SK-N-SH treated with all-trans-retinoic acid at 6 μM for 48 hours (cell line): ENCODE measurements at regions not wholly inside any gene's neighbourhood (a gene's known extent, or its start where the extent isn't known, plus 50 kb on each side); places are given as distances from the start of the nearest gene placed in this dataset.

Experiments used
- ATAC-seq: fragments of 200-7000 bp; cut with Tn5 transposase; 3 replicates; pipeline ENCODE4 v1.9.1; 2020; ENCODE audit warnings: mild to moderate bottlenecking, moderate library complexity
- BACH2 ChIP-seq: fragments of 250-450 bp; sonication (Bioruptor Pico); IDR thresholded peaks from 2 replicates; pipeline ENCODE4 v1.9.0; 2021; ENCODE audit warnings: mild to moderate bottlenecking, borderline replicate concordance
- CSDC2 ChIP-seq: fragments of 250-450 bp; sonication (Bioruptor Pico); IDR thresholded peaks from 2 replicates; pipeline ENCODE4 v1.5.0; 2020; ENCODE audit warnings: mild to moderate bottlenecking, moderate library complexity
- ESRRG ChIP-seq: fragments of 250-450 bp; sonication (Bioruptor Pico); IDR thresholded peaks from 2 replicates; pipeline ENCODE4 v1.6.1; 2021; ENCODE audit warnings: mild to moderate bottlenecking
- GLIS3 ChIP-seq: fragments of 250-450 bp; sonication (Bioruptor Pico); IDR thresholded peaks from 2 replicates; pipeline ENCODE4 v1.5.0; 2020; ENCODE audit warnings: mild to moderate bottlenecking, moderate library complexity
- OSR1 ChIP-seq: fragments of 250-450 bp; sonication (Bioruptor Pico); IDR thresholded peaks from 2 replicates; pipeline ENCODE4 v1.8.0; 2022; ENCODE audit warnings: moderate library complexity, mild to moderate bottlenecking, inconsistent platforms
- PPARA ChIP-seq: fragments of 250-450 bp; sonication (Bioruptor Pico); IDR thresholded peaks from 2 replicates; pipeline ENCODE4 v1.5.0; 2020; ENCODE audit warnings: mild to moderate bottlenecking, borderline replicate concordance
- RARB ChIP-seq: fragments of 250-450 bp; sonication (Bioruptor Pico); IDR thresholded peaks from 2 replicates; pipeline ENCODE4 v1.8.0; 2021; ENCODE audit warnings: mild to moderate bottlenecking, moderate library complexity
- SNAI2 ChIP-seq: fragments of 250-450 bp; sonication (Bioruptor Pico); IDR thresholded peaks from 2 replicates; pipeline ENCODE4 v1.5.0; 2020; ENCODE audit warnings: mild to moderate bottlenecking, moderate library complexity
- TCF4 ChIP-seq: fragments of 250-450 bp; sonication (Bioruptor Pico); IDR thresholded peaks from 2 replicates; pipeline ENCODE4 v1.8.0; 2021; ENCODE audit warnings: mild to moderate bottlenecking, moderate library complexity, borderline replicate concordance
- TOX ChIP-seq: fragments of 250-450 bp; sonication (Bioruptor Pico); IDR thresholded peaks from 2 replicates; pipeline ENCODE4 v1.8.0; 2021; ENCODE audit warnings: mild to moderate bottlenecking, moderate library complexity, borderline replicate concordance
- TSHZ2 ChIP-seq: fragments of 250-450 bp; sonication (Bioruptor Pico); IDR thresholded peaks from 2 replicates; pipeline ENCODE4 v1.5.0; 2020; ENCODE audit warnings: mild to moderate bottlenecking, moderate library complexity
- ZC3H10 ChIP-seq: fragments of 250-450 bp; sonication (Bioruptor Pico); IDR thresholded peaks from 2 replicates; pipeline ENCODE4 v1.5.1; 2021; ENCODE audit warnings: mild to moderate bottlenecking, moderate library complexity
- ZFP3 ChIP-seq: fragments of 250-450 bp; sonication (Bioruptor Pico); IDR thresholded peaks from 2 replicates; pipeline ENCODE4 v1.5.0; 2020; ENCODE audit warnings: mild to moderate bottlenecking, moderate library complexity
- ZFP30 ChIP-seq: fragments of 450-650 bp; formaldehyde crosslinking; IDR thresholded peaks from 2 replicates; pipeline ENCODE4 v1.5.0; 2022; ENCODE audit warnings: mild to moderate bottlenecking, moderate library complexity
- ZNF565 ChIP-seq: fragments of 450-650 bp; formaldehyde crosslinking; conservative IDR thresholded peaks from 2 replicates; pipeline ENCODE4 v1.5.0; 2020; ENCODE audit warnings: low read depth, mild to moderate bottlenecking, moderate library complexity
- ZNF70 ChIP-seq: fragments of 450-650 bp; formaldehyde crosslinking; IDR thresholded peaks from 2 replicates; pipeline ENCODE4 v1.5.0; 2020; ENCODE audit warnings: mild to moderate bottlenecking, moderate library complexity
- ZNF8 ChIP-seq: fragments of 450-650 bp; formaldehyde crosslinking; IDR thresholded peaks from 2 replicates; pipeline ENCODE4 v1.5.0; 2020; ENCODE audit warnings: mild to moderate bottlenecking, moderate library complexity
- TF ChIP-seq, protein P1 (sequence below): fragments of 250-450 bp; sonication (Bioruptor Pico); IDR thresholded peaks from 2 replicates; pipeline ENCODE4 v1.8.0; 2021; ENCODE audit warnings: low read depth, mild to moderate bottlenecking, moderate library complexity, borderline replicate concordance
- TF ChIP-seq, protein P2 (sequence below): fragments of 250-450 bp; sonication (Bioruptor Pico); IDR thresholded peaks from 2 replicates; pipeline ENCODE4 v1.8.0; 2020; ENCODE audit warnings: mild to moderate bottlenecking, moderate library complexity, borderline replicate concordance
- TF ChIP-seq, protein P3 (sequence below): fragments of 250-450 bp; sonication (Bioruptor Pico); IDR thresholded peaks from 2 replicates; pipeline ENCODE4 v1.5.1; 2020; ENCODE audit warnings: low read depth, mild to moderate bottlenecking, moderate library complexity
- TF ChIP-seq, protein P4 (sequence below): fragments of 250-450 bp; sonication (Bioruptor Pico); IDR thresholded peaks from 2 replicates; pipeline ENCODE4 v1.5.1; 2021; ENCODE audit warnings: mild to moderate bottlenecking, moderate library complexity

GRCh38 chr15:47492195-47492594 lies 225.1 kb upstream of the SEMA6D start:
- TF ChIP-seq GLIS3 = no peak
- TF ChIP-seq ZC3H10 = no peak

DNA sequence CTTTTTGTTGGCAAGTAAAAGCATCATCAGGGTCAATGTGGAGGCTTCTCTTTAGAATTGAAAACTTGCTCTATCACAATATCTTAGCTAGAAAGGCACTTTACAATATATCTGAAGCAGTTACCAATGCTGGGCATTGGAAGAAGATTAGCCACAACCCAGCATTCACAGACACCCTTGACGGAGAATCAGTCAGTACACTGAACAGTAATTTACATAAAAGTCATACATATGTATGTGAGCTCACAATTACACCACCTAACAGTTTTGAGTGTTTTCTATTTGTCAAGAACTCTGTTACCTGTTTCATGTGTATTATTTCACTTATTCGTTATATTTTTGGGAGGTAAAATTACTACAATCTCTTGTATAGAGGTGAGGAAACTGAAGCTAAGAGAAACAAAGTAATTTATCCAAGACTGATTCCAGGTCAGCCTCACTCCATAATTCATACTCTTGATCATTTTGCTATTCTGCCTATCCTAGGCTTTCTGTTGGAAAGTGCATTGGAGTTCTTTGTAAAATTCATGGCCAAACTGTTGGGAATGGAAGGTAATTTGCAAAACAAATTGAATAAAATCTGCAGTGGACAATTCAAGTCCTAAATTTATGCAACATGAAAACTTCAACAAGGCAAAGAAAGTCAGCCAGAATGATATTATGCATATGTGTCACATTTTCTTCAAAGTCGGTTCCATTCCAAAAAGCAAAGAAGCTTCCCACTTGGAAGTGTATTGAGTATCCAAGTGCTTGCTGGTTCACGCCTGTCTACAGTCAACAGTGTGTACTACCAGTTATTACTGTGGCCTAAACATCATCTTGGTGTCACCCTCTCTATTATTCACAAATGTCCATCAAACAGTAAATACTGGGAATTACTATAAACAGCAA lies 223.7 kb upstream of the SEMA6D start:
- TF ChIP-seq TCF4 (CRISPR knock-in tag) (no peak), SNAI2 (CRISPR knock-in tag) (no peak), ZNF565 (CRISPR knock-in tag) (no peak), ZNF8 (CRISPR knock-in tag) (no peak), BACH2 (CRISPR knock-in tag) (no peak), TOX (no peak), ZFP3 (CRISPR knock-in tag) (no peak), ESRRG (CRISPR knock-in tag) (no peak), ZC3H10 (no peak), GLIS3 (no peak)
- TF ChIP-seq, protein P1, sequence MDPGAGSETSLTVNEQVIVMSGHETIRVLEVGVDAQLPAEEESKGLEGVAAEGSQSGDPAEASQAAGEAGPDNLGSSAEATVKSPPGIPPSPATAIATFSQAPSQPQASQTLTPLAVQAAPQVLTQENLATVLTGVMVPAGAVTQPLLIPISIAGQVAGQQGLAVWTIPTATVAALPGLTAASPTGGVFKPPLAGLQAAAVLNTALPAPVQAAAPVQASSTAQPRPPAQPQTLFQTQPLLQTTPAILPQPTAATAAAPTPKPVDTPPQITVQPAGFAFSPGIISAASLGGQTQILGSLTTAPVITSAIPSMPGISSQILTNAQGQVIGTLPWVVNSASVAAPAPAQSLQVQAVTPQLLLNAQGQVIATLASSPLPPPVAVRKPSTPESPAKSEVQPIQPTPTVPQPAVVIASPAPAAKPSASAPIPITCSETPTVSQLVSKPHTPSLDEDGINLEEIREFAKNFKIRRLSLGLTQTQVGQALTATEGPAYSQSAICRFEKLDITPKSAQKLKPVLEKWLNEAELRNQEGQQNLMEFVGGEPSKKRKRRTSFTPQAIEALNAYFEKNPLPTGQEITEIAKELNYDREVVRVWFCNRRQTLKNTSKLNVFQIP (CRISPR knock-in tag) = no peak
- TF ChIP-seq, protein P2, sequence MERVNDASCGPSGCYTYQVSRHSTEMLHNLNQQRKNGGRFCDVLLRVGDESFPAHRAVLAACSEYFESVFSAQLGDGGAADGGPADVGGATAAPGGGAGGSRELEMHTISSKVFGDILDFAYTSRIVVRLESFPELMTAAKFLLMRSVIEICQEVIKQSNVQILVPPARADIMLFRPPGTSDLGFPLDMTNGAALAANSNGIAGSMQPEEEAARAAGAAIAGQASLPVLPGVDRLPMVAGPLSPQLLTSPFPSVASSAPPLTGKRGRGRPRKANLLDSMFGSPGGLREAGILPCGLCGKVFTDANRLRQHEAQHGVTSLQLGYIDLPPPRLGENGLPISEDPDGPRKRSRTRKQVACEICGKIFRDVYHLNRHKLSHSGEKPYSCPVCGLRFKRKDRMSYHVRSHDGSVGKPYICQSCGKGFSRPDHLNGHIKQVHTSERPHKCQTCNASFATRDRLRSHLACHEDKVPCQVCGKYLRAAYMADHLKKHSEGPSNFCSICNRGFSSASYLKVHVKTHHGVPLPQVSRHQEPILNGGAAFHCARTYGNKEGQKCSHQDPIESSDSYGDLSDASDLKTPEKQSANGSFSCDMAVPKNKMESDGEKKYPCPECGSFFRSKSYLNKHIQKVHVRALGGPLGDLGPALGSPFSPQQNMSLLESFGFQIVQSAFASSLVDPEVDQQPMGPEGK (CRISPR knock-in tag) = no peak
- ATAC-seq = no peak

More at GRCh38 chr15:47492195-47492594, 225.1 kb upstream of the SEMA6D start:
- no peak for ATAC-seq

DNA sequence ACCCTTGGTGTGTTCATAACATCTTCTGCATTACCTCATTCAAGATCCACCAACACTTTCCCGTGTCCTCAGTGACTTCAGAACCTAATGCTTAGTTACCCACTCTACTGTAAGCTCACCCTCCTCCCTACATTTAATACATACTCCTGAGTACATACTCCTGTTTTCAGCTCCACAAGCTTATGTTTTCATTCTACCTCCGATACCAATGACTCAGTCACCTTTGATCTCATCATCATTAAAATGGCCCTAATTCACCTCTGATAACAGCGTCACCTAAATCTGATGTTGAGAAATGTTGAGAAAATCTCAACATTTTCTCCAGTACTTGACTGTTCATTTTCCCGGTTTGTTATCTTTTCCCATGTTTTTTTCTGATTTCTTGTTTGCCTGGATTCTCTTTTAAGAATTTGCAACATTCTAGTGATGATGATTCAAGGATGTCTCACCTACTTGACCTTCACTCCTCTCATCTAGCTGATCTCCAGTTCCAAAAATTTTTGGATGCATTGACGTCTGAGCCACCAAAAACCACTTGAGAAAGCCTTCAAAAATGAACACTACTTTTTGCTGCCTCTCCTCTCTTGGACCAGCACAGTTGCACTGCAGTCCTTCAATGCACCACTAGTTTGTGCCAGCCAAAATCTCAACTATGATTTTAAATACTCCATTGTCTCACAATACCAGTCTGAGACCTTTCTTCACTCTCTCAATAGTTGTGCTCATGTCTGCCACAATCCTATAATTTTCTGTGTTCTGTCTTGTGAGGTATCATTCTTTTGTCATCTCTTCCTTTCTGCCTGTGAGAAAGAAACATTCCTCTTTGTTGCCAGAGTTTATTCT lies 220.7 kb upstream of the SEMA6D start:
- TF ChIP-seq PPARA (CRISPR knock-in tag) (no peak), SNAI2 (CRISPR knock-in tag) (no peak), BACH2 (CRISPR knock-in tag) (no peak), ZFP30 (CRISPR knock-in tag) (no peak), TSHZ2 (CRISPR knock-in tag) (no peak), ZC3H10 (no peak), TOX (no peak), RARB (CRISPR knock-in tag) (no peak), GLIS3 (no peak), OSR1 (no peak), ZNF565 (CRISPR knock-in tag) (no peak), ZFP3 (CRISPR knock-in tag) (no peak), CSDC2 (CRISPR knock-in tag) (no peak), ZNF70 (CRISPR knock-in tag) (no peak), ESRRG (CRISPR knock-in tag) (no peak), TCF4 (CRISPR knock-in tag) (no peak)
- TF ChIP-seq, protein P3, sequence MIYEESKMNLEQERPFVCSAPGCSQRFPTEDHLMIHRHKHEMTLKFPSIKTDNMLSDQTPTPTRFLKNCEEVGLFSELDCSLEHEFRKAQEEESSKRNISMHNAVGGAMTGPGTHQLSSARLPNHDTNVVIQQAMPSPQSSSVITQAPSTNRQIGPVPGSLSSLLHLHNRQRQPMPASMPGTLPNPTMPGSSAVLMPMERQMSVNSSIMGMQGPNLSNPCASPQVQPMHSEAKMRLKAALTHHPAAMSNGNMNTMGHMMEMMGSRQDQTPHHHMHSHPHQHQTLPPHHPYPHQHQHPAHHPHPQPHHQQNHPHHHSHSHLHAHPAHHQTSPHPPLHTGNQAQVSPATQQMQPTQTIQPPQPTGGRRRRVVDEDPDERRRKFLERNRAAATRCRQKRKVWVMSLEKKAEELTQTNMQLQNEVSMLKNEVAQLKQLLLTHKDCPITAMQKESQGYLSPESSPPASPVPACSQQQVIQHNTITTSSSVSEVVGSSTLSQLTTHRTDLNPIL = no peak
- TF ChIP-seq, protein P2 (CRISPR knock-in tag) = no peak
- TF ChIP-seq, protein P1 (CRISPR knock-in tag) = no peak
- TF ChIP-seq, protein P4, sequence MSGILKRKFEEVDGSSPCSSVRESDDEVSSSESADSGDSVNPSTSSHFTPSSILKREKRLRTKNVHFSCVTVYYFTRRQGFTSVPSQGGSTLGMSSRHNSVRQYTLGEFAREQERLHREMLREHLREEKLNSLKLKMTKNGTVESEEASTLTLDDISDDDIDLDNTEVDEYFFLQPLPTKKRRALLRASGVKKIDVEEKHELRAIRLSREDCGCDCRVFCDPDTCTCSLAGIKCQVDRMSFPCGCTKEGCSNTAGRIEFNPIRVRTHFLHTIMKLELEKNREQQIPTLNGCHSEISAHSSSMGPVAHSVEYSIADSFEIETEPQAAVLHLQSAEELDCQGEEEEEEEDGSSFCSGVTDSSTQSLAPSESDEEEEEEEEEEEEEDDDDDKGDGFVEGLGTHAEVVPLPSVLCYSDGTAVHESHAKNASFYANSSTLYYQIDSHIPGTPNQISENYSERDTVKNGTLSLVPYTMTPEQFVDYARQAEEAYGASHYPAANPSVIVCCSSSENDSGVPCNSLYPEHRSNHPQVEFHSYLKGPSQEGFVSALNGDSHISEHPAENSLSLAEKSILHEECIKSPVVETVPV (CRISPR knock-in tag) = no peak
- ATAC-seq = no peak
